Activated T-helper 17 cell treated with anti-CD3 and anti-CD28 coated beads, Interleukin-2, amount 50 U/mL, for 72 hours (primary cell): ENCODE measurements at regions not wholly inside any gene's neighbourhood (a gene's known extent, or its start where the extent isn't known, plus 50 kb on each side); places are given as distances from the start of the nearest gene placed in this dataset.

ENCODE experiments used
- ATAC-seq: fragments of 150-1000 bp; cut with Tn5 transposase; replicated peaks from 2 replicates; pipeline ENCODE4 v1.10.0; 2021; ENCODE audit warnings: mild to moderate bottlenecking, moderate library complexity
- H3K27ac Mint-ChIP-seq: one replicate; pipeline ENCODE4 v1.8.0; 2022; ENCODE audit warnings: mixed read lengths
- H3K27me3 Mint-ChIP-seq: one replicate; pipeline ENCODE4 v1.8.0; 2022; ENCODE audit warnings: mixed read lengths
- H3K36me3 Mint-ChIP-seq: one replicate; pipeline ENCODE4 v1.8.0; 2022; ENCODE audit warnings: low read depth, mild to moderate bottlenecking, mixed read lengths
- H3K4me1 Mint-ChIP-seq: one replicate; pipeline ENCODE4 v1.8.0; 2022; ENCODE audit warnings: mixed read lengths
- H3K4me3 Mint-ChIP-seq: one replicate; pipeline ENCODE4 v1.8.0; 2022; ENCODE audit warnings: mild to moderate bottlenecking, mixed read lengths
- H3K9me3 Mint-ChIP-seq: one replicate; pipeline ENCODE4 v1.8.0; 2022; ENCODE audit warnings: mixed read lengths

DNA sequence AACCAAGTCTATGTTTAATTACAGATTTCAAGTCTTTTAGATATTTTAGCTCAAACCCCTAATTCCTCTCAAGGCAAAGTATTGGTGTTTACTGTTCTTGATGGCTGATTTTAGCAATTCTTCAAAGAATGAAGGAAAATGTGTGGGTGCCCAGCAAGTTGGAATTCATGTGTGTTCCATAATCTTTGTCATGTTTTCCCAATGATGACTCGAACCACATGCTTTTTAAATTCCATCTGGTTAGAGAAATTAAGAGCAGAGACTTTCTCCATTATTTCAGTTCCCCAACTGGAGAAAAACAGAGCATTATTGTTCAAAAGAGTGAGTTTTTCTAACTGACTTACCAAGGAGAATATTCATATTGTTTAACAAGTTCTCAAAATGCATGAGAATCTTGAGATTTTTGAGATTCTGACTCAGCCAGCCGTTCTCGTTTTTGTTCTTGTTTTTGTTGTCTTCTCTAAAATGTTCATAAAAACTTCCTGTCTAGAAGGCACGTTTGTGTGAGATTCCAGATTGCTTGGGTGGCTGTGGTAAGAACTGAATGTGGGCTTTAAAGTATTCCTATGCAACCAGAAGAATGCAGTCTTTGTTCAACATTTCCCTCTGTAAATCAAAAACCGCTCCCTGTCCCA is 404.7 kb downstream of the IRS2 start:
- H3K9me3 Mint-ChIP-seq: no peaks in the 10 kb centered on the region
- no peaks in the 10 kb centered on the region for H3K36me3 Mint-ChIP-seq
- H3K4me3 Mint-ChIP-seq: no peak overlapping the region
- H3K27ac Mint-ChIP-seq: no peak overlapping the region
- peaks cover 11% of the 10 kb centered on the region for H3K27me3 Mint-ChIP-seq
- ATAC-seq: no peak
- no peaks in the 10 kb centered on the region for H3K4me1 Mint-ChIP-seq

DNA sequence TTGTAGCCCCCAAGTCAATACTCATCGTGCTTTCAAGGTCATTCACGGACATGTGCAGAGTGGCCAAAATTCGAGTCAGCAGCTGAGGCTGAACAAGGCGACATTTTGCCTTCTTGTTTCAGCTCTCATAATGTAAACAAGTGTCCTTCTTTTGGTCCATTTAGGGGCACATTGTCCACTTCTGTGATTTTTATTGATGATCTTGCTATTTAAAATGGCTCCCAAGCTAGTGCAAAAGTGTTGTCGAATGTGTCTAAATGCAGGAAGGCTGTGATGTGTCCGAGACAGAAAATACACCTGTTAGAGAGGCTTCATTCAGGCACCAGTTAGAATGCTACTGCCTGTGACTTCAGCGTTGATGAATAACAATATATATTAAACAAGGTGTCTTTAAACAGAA is 405.9 kb downstream of the IRS2 start:
- no peak for ATAC-seq
- Mint-ChIP-seq H3K36me3 (no peaks in the 10 kb centered on the region), H3K9me3 (no peaks in the 10 kb centered on the region), H3K4me1 (no peaks in the 10 kb centered on the region), H3K27me3 (peaks cover 11% of the 10 kb centered on the region), H3K27ac (no peak overlapping the region), H3K4me3 (no peak overlapping the region)

- Mint-ChIP-seq H3K36me3 (no peaks in the 10 kb centered on the region), H3K4me3 (no peak overlapping the region), H3K4me1 (no peaks in the 10 kb centered on the region), H3K9me3 (no peaks in the 10 kb centered on the region), H3K27me3 (peaks cover 12% of the 10 kb centered on the region), H3K27ac (no peak overlapping the region)
- no peak for ATAC-seq
These were observed 406.5 kb downstream of the IRS2 start for GRCh38 chr13:109379930-109380329.

DNA sequence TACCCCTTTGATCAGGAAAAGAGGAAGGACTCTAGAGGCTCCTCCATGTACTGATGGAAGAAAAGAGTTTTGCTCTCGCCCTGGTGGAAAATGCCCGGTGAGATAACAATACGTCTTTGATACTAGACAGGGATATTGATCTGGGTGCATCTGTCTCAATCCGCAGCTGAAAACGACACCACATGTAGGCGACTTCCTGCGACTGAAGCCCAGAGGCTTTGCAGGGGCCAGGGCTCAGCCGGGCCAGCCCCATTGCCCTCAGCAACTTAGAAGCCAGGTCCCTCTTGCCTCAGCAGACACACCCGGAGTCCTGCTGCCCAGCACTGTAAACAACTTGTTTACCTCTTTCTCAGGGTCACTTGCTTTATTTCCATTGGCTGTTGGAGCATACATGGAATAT is 409.4 kb downstream of the IRS2 start:
- Mint-ChIP-seq H3K27ac (no peak overlapping the region), H3K36me3 (no peaks in the 10 kb centered on the region), H3K9me3 (no peaks in the 10 kb centered on the region), H3K4me1 (no peaks in the 10 kb centered on the region), H3K27me3 (peaks cover 17% of the 10 kb centered on the region), H3K4me3 (no peak overlapping the region)
- ATAC-seq: no peak

- Mint-ChIP-seq H3K27ac (no peak overlapping the region), H3K4me1 (no peaks in the 10 kb centered on the region), H3K4me3 (no peak overlapping the region), H3K27me3 (peaks cover 16% of the 10 kb centered on the region), H3K36me3 (no peaks in the 10 kb centered on the region), H3K9me3 (no peaks in the 10 kb centered on the region)
- no peak for ATAC-seq
These were observed 411.7 kb downstream of the IRS2 start for GRCh38 chr13:109374609-109375200.

GRCh38 chr13:109372666-109373065 is 413.7 kb downstream of the IRS2 start:
- no peaks in the 10 kb centered on the region for H3K9me3 Mint-ChIP-seq
- H3K36me3 Mint-ChIP-seq: no peaks in the 10 kb centered on the region
- H3K27ac Mint-ChIP-seq: no peak overlapping the region
- H3K27me3 Mint-ChIP-seq: peaks cover 10% of the 10 kb centered on the region
- H3K4me3 Mint-ChIP-seq: no peak overlapping the region
- no peaks in the 10 kb centered on the region for H3K4me1 Mint-ChIP-seq
- no peak for ATAC-seq

DNA sequence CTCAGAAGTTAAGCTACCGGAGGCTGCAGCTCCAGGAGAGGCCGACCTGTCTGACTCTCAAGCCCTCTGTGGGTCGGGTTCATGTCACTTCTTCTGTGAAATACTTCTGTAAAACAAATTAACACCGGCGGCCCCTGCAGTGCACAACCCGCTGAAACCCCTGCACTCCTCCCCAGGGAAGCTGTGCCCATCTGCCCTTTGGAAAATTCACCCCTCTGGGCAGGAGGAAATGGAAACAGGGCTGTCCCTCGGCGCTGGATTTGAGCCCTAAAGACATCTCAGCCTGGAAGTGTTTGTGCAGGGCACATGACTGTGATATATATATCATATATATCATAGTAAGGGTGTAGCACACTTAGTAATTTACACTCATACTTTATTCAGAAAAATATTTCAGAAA is 415.3 kb downstream of the IRS2 start:
- Mint-ChIP-seq H3K27me3 (peaks cover 10% of the 10 kb centered on the region), H3K36me3 (no peaks in the 10 kb centered on the region)

DNA sequence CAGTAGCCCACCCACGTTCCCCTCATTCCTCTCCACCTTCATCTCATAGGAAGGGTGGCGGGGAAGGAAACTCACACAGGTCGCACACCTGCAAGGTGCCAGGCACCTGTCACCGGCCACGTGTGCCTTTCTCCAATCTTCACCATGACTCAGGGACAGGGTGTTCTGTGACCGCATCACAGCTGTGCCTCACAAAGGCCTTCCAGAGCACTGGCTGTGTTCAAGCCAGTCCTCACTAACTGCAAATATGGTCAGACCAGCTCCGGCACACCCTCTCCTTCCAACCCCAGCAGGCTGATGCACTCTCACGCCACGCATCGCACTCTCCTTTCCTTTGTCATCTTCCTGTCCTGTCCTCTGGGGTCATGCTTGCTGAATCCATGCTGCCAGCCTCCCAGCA is 415.9 kb downstream of the IRS2 start:
- H3K36me3 Mint-ChIP-seq: no peaks in the 10 kb centered on the region
- H3K27ac Mint-ChIP-seq: no peak overlapping the region
- H3K4me1 Mint-ChIP-seq: no peaks in the 10 kb centered on the region
- no peak for ATAC-seq
- peaks cover 10% of the 10 kb centered on the region for H3K27me3 Mint-ChIP-seq
- no peaks in the 10 kb centered on the region for H3K9me3 Mint-ChIP-seq
- H3K4me3 Mint-ChIP-seq: no peak overlapping the region

More for the DNA sequence above, 415.3 kb downstream of the IRS2 start:
- H3K9me3 Mint-ChIP-seq: no peaks in the 10 kb centered on the region
- ATAC-seq: no peak
- H3K4me3 Mint-ChIP-seq: no peak overlapping the region
- no peaks in the 10 kb centered on the region for H3K4me1 Mint-ChIP-seq
- H3K27ac Mint-ChIP-seq: no peak overlapping the region

DNA sequence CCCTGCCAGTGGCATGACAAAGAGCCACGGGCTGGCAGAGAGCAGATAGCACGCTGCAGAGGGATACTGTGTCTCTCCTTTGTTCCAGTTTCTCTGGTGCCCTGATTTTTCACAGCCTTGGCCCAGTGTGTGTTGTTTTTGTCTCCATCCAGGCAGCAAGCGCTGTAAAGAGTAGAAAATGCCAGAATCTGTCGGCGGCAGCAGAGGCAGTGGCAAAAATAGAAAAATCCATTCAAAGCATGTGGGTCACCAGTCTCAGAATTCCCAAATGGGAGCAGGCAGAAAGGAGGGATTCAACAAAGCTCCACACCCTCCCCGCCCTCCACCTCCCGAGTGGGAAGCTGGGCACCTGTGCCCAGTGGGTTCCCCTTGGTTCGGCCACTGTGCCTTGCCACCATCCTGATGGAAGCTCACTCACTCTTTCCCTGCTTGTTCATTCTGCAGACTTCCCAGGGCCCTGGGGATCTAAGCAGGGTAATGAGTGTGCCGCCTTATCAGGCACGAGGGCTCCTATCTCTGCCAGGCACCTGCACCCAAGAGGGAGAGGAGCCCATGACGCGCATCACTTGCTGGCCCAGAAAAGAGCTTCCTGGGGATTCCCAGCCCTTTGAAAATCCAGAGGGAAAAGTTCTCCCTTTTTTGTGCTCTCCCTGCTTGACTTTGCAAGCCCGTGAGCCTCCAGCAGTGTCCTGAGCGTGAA is 416.9 kb downstream of the IRS2 start:
- no peaks in the 10 kb centered on the region for H3K9me3 Mint-ChIP-seq
- peaks cover 7% of the 10 kb centered on the region for H3K27me3 Mint-ChIP-seq
- H3K4me1 Mint-ChIP-seq: no peaks in the 10 kb centered on the region
- H3K4me3 Mint-ChIP-seq: no peak overlapping the region
- no peak overlapping the region for H3K27ac Mint-ChIP-seq
- no peaks in the 10 kb centered on the region for H3K36me3 Mint-ChIP-seq
- ATAC-seq: no peak

DNA sequence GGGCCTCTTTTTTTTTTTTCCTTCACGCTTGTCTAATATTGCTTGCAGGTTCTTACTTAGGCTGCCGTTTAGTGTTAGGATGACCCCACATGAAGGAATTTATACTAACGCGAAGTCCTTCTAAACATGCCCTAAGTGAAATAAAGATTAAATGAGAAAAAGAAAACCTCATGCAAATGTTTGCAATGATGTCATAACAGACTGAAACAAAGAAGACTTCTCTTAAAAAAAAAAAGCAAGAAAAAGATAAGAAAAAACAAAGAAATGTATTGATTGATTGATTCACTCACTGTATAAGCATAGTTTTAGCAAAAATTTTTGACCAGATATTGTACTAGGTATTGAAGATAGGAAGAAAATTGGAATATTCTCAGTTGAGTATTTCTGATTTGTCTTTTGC is 418.2 kb downstream of the IRS2 start:
- no peak for ATAC-seq
- H3K27me3 Mint-ChIP-seq: peaks cover 7% of the 10 kb centered on the region
- no peak overlapping the region for H3K4me3 Mint-ChIP-seq
- H3K4me1 Mint-ChIP-seq: no peaks in the 10 kb centered on the region
- no peak overlapping the region for H3K27ac Mint-ChIP-seq
- H3K36me3 Mint-ChIP-seq: no peaks in the 10 kb centered on the region
- H3K9me3 Mint-ChIP-seq: no peaks in the 10 kb centered on the region

DNA sequence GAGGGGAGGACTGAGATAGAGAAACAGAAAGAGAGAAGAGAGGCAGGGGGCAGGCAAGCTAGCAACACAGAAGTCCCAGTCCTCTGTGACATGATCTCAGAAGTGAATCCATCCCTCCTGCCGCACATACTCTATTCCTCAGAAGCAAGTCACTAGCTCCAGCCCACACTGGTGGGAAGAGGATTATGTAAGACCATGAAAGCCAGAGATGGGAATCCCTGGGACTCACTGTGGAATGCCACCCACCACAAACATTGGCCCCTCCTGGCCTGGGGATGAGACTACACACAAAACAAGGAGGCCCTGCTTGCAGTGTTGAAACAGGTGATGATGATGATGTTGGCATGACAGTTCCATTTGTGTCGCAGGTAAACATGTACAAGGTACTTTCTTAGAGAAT is 419.9 kb downstream of the IRS2 start:
- peaks cover 4% of the 10 kb centered on the region for H3K27me3 Mint-ChIP-seq
- ATAC-seq: no peak
- no peaks in the 10 kb centered on the region for H3K9me3 Mint-ChIP-seq
- H3K4me1 Mint-ChIP-seq: no peaks in the 10 kb centered on the region
- no peak overlapping the region for H3K27ac Mint-ChIP-seq
- H3K4me3 Mint-ChIP-seq: no peak overlapping the region
- H3K36me3 Mint-ChIP-seq: no peaks in the 10 kb centered on the region

- no peaks in the 10 kb centered on the region for H3K27me3 Mint-ChIP-seq
- H3K36me3 Mint-ChIP-seq: no peaks in the 10 kb centered on the region
- H3K4me3 Mint-ChIP-seq: no peak overlapping the region
- no peaks in the 10 kb centered on the region for H3K9me3 Mint-ChIP-seq
- H3K4me1 Mint-ChIP-seq: no peaks in the 10 kb centered on the region
- no peak overlapping the region for H3K27ac Mint-ChIP-seq
- ATAC-seq: no peak
These were observed 423.0 kb downstream of the IRS2 start for GRCh38 chr13:109363431-109363830.

- Mint-ChIP-seq H3K27ac (no peak overlapping the region), H3K27me3 (no peaks in the 10 kb centered on the region), H3K36me3 (no peaks in the 10 kb centered on the region), H3K9me3 (no peaks in the 10 kb centered on the region), H3K4me1 (no peaks in the 10 kb centered on the region), H3K4me3 (no peak overlapping the region)
- ATAC-seq: no peak
These were observed 423.8 kb downstream of the IRS2 start for GRCh38 chr13:109362616-109363015.

DNA sequence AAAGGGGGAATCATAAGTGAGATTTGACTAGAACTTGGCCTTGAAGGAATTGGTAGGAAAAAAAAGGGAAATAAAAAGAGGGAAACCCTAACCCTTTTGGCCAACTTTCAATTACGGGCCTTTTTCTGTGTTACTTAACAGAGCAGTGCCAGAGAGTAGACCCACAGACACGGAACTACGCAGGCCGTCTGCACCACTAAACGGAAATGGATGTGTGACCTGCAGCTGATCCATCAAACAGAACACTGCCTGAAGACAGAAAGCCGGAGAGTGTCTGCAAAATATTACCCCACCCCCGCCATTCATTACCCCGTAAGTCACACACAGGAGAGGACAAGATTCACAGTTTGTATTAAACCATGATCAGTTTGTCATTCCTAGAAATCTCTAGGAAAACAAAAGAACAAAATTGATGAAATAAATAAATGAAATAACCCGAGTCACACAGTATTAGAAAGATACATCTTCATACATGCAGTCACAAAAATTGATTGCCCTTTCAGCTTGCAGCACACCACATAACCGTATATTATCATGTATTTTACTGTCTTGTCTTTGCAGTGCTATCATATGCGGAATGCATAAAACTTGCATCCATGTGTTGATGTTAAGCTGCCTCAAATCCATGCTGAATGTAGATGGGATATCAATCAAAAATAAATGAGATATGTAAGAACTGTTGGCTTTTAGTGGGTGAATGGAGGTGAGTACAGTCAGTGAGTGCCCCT is 424.7 kb downstream of the IRS2 start:
- no peak for ATAC-seq
- H3K36me3 Mint-ChIP-seq: no peaks in the 10 kb centered on the region

More for the DNA sequence above, 424.7 kb downstream of the IRS2 start:
- Mint-ChIP-seq H3K9me3 (no peaks in the 10 kb centered on the region), H3K4me1 (no peaks in the 10 kb centered on the region), H3K27ac (no peak overlapping the region), H3K4me3 (no peak overlapping the region), H3K27me3 (no peaks in the 10 kb centered on the region)
